RWPE2 (cell line): ENCODE measurements at regions not wholly inside any gene's neighbourhood (a gene's known extent, or its start where the extent isn't known, plus 50 kb on each side); places are given as distances from the start of the nearest gene placed in this dataset.
"Not testable (repeated sequence)": the region's sequence is repeated elsewhere in the genome, so short reads cannot be mapped to it uniquely, and the experiment has no call there.

ENCODE experiments used
- ATAC-seq: fragments of 200-7000 bp; cut with Tn5 transposase; 3 replicates; pipeline ENCODE4 v1.9.1; 2021; ENCODE audit warnings: low read depth
- DNase-seq: peaks from one replicate; pipeline ENCODE4 v3.0.0-alpha.2; 2020; ENCODE audit warnings: low spot score
- H3K27ac ChIP-seq: fragments of 450-650 bp; 2 replicates; pipeline ENCODE4 v1.5.1; 2017; ENCODE audit warnings: mild to moderate bottlenecking; ENCODE audit not compliant: poor library complexity, severe bottlenecking
- H3K27me3 ChIP-seq: fragments of 250-450 bp; sonication (Bioruptor Pico); 2 replicates; pipeline ENCODE4 v1.5.1; 2021; ENCODE audit warnings: mild to moderate bottlenecking, moderate library complexity; ENCODE audit not compliant: insufficient read depth, poor library complexity, severe bottlenecking
- H3K36me3 ChIP-seq: fragments of 250-450 bp; sonication (Bioruptor Pico); 2 replicates; pipeline ENCODE4 v1.5.1; 2020; ENCODE audit warnings: low read depth, mild to moderate bottlenecking, moderate library complexity
- H3K4me1 ChIP-seq: fragments of 250-450 bp; sonication (Bioruptor Pico); 2 replicates; pipeline ENCODE4 v1.5.1; 2021; ENCODE audit warnings: mild to moderate bottlenecking, moderate library complexity; ENCODE audit not compliant: insufficient read depth, poor library complexity, severe bottlenecking
- H3K4me3 ChIP-seq: fragments of 250-450 bp; sonication (Bioruptor Pico); 2 replicates; pipeline ENCODE4 v1.5.1; 2021; ENCODE audit warnings: mild to moderate bottlenecking, moderate library complexity; ENCODE audit not compliant: severe bottlenecking
- H3K9me3 ChIP-seq: fragments of 250-450 bp; sonication (Bioruptor Pico); 2 replicates; pipeline ENCODE4 v1.5.1; 2021; ENCODE audit warnings: mild to moderate bottlenecking, moderate library complexity; ENCODE audit not compliant: severe bottlenecking
- TF ChIP-seq, protein P1 (sequence below): fragments of 450-650 bp; IDR thresholded peaks from one replicate; pipeline ENCODE4 v1.5.1; 2017; ENCODE audit warnings: mild to moderate bottlenecking, moderate library complexity; ENCODE audit not compliant: poor library complexity, severe bottlenecking

DNA sequence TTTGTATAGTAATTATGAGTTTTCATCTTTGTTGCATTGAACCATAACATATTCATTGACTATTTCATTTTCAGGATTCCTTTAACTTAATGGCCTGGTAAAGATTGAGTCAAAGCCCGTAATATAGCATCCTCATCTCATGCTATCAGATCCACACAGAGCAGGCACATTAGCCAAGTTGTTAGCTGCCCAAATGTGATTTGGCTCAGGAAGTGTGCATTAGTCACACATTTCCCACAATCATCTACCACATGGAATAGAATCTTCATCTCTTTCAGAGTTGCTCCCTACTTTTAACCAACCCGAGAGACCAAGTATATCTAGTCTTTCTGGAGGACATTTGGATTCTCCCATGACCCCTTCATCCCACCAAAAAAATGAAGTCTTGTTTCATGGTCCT, 481.0 kb upstream of the PTGER4 start:
- Histone ChIP-seq H3K4me3 (no peak overlapping the region), H3K4me1 (peaks cover 4% of the 10 kb centered on the region), H3K36me3 (no peaks in the 10 kb centered on the region), H3K27me3 (no peaks in the 10 kb centered on the region), H3K9me3 (no peaks in the 10 kb centered on the region), H3K27ac (no peak overlapping the region)
- TF ChIP-seq, protein P1, sequence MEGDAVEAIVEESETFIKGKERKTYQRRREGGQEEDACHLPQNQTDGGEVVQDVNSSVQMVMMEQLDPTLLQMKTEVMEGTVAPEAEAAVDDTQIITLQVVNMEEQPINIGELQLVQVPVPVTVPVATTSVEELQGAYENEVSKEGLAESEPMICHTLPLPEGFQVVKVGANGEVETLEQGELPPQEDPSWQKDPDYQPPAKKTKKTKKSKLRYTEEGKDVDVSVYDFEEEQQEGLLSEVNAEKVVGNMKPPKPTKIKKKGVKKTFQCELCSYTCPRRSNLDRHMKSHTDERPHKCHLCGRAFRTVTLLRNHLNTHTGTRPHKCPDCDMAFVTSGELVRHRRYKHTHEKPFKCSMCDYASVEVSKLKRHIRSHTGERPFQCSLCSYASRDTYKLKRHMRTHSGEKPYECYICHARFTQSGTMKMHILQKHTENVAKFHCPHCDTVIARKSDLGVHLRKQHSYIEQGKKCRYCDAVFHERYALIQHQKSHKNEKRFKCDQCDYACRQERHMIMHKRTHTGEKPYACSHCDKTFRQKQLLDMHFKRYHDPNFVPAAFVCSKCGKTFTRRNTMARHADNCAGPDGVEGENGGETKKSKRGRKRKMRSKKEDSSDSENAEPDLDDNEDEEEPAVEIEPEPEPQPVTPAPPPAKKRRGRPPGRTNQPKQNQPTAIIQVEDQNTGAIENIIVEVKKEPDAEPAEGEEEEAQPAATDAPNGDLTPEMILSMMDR, result no peak
- ATAC-seq (no peak), DNase-seq (no peak)

DNA sequence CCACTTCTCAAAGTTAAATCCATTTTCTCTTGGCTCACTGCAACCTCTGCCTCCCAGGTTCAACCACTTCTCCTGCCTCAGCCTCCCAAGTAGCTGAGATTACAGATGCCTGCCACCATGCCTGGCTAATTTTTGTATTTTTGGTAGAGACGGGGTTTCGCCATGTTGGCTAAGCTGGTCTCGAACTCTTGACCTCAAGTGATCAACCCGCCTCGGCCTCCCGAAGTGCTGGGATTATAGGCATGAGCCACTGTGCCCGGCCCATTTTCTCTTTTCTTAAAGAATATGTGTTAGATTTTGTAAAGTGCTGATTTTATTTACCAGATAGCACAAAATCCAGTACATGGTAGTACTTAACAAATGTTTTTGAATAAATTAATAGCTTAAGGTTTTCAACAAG, 484.1 kb upstream of the PTGER4 start:
- not testable (repeated sequence) for H3K27me3 ChIP-seq, ATAC-seq, H3K4me1 ChIP-seq, H3K9me3 ChIP-seq, H3K27ac ChIP-seq, H3K4me3 ChIP-seq, DNase-seq, H3K36me3 ChIP-seq

DNA sequence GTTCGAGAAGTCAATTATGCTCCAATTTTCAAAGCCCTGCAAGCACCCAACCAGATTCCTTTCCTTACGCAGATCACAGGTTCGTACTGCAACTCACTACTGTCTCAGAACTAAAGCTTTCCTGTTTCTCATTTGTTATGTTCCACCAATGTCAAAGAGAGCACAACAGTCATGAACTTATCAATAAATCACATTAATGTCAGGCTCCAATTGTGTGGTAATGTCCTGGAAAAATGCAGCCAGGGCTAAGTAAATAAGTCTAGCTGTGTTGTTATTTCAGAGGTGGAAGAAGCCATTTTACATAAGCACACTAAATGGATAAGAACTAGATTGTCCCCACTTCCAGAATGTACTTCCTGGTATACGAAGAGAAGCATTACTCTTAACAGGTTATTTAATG, 488.6 kb upstream of the PTGER4 start:
- no peak overlapping the region for H3K4me3 ChIP-seq
- no peaks in the 10 kb centered on the region for H3K4me1 ChIP-seq
- H3K9me3 ChIP-seq, result no peaks in the 10 kb centered on the region
- no peaks in the 10 kb centered on the region for H3K36me3 ChIP-seq
- TF ChIP-seq, protein P1, result no peak
- no peak overlapping the region for H3K27ac ChIP-seq
- ATAC-seq, result no peak
- no peak for DNase-seq
- no peaks in the 10 kb centered on the region for H3K27me3 ChIP-seq

DNA sequence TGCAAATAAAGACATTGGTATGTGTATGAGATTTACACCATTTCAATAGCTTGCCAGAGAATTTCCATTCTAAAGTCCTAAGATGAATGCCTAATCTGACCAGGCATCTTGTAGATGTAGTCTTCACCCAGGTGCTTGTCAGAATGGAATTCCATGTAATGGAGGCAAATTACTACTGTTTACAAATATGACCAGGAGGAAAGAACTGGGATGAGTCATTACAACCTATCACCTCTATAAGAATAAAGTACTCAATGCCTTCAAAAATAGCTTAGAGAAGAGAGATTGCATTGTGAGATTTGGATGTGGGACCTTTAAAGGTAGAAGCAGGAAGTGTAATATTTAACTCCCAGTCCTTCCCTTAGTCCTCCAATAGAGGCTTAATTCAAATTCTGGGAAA, 507.0 kb upstream of the PTGER4 start:
- Histone ChIP-seq H3K4me1 (peaks cover 10% of the 10 kb centered on the region), H3K9me3 (no peaks in the 10 kb centered on the region), H3K27ac (peak overlapping the region; percentile 34), H3K27me3 (no peaks in the 10 kb centered on the region), H3K4me3 (no peak overlapping the region), H3K36me3 (no peaks in the 10 kb centered on the region)
- DNase-seq, result no peak
- TF ChIP-seq, protein P1, result no peak
- ATAC-seq, result peak; percentile 73

DNA sequence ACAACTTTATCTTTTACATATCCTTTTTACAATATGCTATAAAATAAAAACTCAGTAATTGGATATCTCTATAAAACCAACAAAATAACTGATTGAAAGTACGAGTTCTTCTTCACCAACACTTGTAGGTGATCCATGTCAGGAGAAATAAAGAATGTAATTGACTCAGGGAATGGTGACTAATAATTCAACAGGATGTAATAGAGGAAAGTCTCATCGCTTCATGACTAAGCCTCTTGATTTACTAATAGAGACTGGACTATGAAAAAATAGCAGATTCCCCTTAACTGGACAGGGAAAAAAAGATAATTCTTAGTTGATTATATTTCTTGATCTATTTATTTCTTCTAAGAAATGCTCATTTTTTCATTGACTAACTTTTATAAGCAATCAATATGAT, 507.7 kb upstream of the PTGER4 start:
- no peak overlapping the region for H3K4me3 ChIP-seq
- DNase-seq (no peak), ATAC-seq (peak; percentile 97)
- H3K4me1 ChIP-seq, result peaks cover 11% of the 10 kb centered on the region
- TF ChIP-seq, protein P1, result no peak
- no peaks in the 10 kb centered on the region for H3K9me3 ChIP-seq
- H3K27ac ChIP-seq, result peak overlapping the region; percentile 34
- no peaks in the 10 kb centered on the region for H3K27me3 ChIP-seq
- H3K36me3 ChIP-seq, result no peaks in the 10 kb centered on the region
